Fibroblast of mammary gland (primary cell): ENCODE measurements at regions not wholly inside any gene's neighbourhood (a gene's known extent, or its start where the extent isn't known, plus 50 kb on each side); places are given as distances from the start of the nearest gene placed in this dataset.

Source experiments
- DNase-seq: peaks from one replicate; pipeline ENCODE4 v3.0.0-alpha.2; 2010; ENCODE audit warnings: low read depth
- H3K4me3 ChIP-seq: 2 replicates; pipeline ENCODE4 v1.5.1; 2011; ENCODE audit warnings: low read depth, mild to moderate bottlenecking, low read length, moderate library complexity; ENCODE audit not compliant: control insufficient read depth
- CTCF ChIP-seq: conservative IDR thresholded peaks from 2 replicates; pipeline ENCODE4 v1.5.1; 2011; ENCODE audit warnings: low read depth, low read length, inconsistent platforms; ENCODE audit not compliant: control insufficient read depth, insufficient read depth

DNA sequence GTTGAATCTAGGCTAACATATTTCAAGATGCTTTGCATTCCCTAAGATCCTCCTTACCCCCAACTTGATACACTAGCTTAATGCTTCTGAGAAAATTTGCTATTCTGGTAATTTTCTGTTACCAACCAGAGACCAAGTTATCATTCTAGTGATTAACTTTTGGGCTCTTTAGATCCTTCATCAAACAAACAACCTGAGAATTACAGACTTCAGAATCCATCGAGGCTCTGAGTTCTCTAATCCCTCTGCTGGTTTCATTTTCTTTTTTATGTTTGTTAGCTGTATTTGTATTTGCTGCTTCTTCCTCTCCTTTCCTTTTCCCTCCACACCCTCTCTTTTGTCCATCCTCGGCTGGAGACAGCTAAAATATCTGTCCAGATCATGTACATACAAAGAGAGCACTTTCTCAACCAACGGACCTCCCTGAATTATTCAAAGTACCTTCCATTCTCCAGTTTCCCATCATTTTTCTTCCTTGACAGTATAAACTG lies 98.7 kb upstream of the RIPOR2 start:
- no peak for DNase-seq
- no peak overlapping the region for H3K4me3 ChIP-seq
- TF ChIP-seq CTCF, result no peak

GRCh38 chr6:25035174-25035511 lies 99.4 kb upstream of the RIPOR2 start:
- no peak for TF ChIP-seq CTCF
- H3K4me3 ChIP-seq, result no peak overlapping the region
- no peak for DNase-seq

DNA sequence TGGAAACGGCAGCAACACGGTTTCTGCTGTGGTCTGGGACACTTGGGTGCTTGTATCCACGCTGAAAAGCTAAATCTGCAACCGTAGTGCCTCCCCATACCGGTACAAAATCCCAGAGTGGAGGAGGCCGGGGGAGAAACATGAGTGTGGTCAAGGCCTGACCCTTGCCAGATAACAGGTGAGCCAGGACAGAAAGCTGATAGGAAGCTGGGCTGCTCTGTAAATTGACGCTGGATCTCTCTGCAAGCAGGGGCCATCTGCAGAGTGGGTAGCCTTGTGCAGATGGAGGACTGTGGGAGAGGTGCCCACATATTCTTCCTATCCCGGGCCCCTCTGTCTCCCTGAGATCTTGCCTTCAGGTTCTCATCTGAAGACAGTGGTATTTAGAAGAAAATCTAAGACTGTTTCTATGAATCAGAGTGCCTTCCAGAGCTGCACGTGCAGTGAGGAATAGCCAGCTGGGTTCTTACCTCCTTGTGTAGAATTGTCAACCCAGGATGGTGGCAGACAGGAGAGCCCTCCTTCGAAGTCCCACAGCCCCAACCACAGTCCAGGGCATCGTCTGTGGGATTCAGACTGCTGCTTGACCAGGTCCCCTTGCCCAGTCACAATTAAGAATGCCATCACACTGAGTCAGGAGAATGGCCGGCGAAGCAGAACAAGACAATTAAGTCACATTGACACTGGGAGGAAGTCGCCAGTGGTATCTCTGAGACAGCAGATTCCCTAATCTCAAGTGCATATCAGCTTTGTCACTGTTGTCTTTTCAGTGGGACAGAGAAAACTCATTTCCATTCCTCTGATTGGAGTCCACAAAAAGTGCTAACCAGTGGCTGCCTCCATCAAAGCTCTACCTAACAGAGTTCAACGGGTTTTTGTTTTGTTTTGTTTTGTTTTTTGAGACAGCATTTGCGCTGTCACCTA lies 100.0 kb upstream of the RIPOR2 start:
- DNase-seq, result no peak
- TF ChIP-seq CTCF, result no peak
- no peak overlapping the region for H3K4me3 ChIP-seq

DNA sequence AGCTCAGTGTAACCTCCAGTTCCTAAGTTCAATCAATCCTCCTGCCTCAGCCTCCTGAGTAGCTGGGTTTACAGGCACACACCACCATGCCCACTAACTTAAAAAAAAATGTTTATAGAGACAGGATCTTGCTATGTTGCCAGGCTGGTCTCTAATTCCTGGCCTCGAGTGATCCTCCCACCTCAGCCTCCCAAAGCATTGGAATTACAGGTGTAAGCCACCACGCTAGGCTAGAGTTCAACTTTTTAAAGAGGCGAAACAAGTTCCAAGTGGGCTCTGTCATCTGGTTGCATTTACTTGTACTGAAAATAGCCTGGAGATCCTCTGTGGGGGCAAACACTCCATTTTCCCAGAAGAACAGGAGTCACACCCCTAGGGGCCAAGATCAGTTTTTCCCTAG lies 100.7 kb upstream of the RIPOR2 start:
- no peak overlapping the region for H3K4me3 ChIP-seq

DNA sequence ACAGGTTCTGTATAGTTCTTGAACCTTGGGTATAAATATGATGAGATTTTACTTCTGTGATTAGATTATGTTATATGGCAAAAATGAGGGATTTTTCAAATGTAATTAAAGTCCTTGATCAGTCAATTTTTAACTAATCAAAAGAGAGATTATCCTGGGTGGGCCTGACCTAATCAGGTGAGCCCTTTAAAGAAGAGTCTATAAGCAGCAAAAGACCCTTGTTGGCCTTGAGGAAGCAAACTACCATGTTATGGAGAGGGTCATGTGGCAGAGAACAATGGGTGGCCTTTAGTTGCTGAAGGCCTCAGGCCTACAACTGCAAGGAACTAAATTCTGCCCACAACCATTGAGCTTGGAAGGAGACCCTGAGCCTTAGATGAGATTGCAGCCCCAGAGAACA lies 102.5 kb upstream of the RIPOR2 start:
- no peak overlapping the region for H3K4me3 ChIP-seq
- DNase-seq, result no peak
- TF ChIP-seq CTCF, result no peak

More for the DNA sequence above, 100.7 kb upstream of the RIPOR2 start:
- no peak for DNase-seq
- TF ChIP-seq CTCF, result no peak

DNA sequence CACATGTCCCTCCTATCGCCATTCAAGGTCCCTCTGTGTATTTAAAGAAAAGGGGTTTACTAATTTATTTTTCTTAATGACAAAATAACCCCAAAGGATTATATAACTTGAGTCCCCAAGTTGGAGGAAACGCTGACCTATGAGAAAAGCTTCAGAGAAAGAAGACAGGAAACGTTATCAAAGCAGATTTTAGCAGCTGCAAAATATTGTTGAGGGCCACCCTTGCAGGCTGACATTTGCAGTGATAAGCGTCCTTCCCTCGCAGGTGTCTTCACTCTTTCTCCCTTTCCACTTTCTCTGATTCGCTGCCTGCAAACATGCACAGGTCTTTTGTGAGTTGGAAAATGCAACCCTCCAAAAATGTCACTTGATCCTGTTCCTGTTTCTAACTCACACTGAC lies 103.2 kb upstream of the RIPOR2 start:
- H3K4me3 ChIP-seq, result no peak overlapping the region
- no peak for TF ChIP-seq CTCF
- DNase-seq, result no peak
